ENCODE measurements at regions not wholly inside any gene's neighbourhood (a gene's known extent, or its start where the extent isn't known, plus 50 kb on each side); places are given as distances from the start of the nearest gene placed in this dataset.

DNA sequence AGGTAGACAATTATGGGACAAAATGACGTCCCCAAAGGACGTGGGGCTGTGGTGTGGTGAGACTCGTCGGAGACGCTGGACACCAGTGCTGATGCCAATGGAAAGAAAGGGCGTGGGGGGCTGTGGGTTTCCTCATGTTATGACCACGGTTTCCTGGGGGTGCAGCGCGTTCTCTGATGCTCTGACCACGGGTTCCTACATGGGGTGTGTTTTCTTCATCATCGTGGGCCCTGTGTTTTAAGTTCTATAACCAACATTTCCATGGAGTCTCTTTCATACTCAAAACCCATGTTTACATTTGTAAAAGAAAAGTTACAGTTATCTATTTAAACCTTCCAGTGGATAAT, 141.6 kb downstream of the RTP5 start:
- H3K4me1 ChIP-seq = no peaks in the 10 kb centered on the region
- no peak overlapping the region for H3K4me3 ChIP-seq
- intact Hi-C loops (cut with DNase I; ENCODE audit: low total_unique reads) = no loop called here
- H3K9me3 ChIP-seq = no peaks in the 10 kb centered on the region
- no peaks in the 10 kb centered on the region for H3K27me3 ChIP-seq
- H3K27ac ChIP-seq = no peak overlapping the region
- H3K36me3 ChIP-seq = no peaks in the 10 kb centered on the region
- peak in 1 of 2 donors; percentile 48 for DNase-seq (ENCODE audit: low spot score in 2 of 2)
- TF ChIP-seq, protein P1, sequence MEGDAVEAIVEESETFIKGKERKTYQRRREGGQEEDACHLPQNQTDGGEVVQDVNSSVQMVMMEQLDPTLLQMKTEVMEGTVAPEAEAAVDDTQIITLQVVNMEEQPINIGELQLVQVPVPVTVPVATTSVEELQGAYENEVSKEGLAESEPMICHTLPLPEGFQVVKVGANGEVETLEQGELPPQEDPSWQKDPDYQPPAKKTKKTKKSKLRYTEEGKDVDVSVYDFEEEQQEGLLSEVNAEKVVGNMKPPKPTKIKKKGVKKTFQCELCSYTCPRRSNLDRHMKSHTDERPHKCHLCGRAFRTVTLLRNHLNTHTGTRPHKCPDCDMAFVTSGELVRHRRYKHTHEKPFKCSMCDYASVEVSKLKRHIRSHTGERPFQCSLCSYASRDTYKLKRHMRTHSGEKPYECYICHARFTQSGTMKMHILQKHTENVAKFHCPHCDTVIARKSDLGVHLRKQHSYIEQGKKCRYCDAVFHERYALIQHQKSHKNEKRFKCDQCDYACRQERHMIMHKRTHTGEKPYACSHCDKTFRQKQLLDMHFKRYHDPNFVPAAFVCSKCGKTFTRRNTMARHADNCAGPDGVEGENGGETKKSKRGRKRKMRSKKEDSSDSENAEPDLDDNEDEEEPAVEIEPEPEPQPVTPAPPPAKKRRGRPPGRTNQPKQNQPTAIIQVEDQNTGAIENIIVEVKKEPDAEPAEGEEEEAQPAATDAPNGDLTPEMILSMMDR (IDR thresholded peaks at IDR 0.05) = no peak
- no peak for TF ChIP-seq POLR2AphosphoS5 (IDR thresholded peaks at IDR 0.05)
- TF ChIP-seq POLR2A (IDR thresholded peaks at IDR 0.05) = no peak

DNA sequence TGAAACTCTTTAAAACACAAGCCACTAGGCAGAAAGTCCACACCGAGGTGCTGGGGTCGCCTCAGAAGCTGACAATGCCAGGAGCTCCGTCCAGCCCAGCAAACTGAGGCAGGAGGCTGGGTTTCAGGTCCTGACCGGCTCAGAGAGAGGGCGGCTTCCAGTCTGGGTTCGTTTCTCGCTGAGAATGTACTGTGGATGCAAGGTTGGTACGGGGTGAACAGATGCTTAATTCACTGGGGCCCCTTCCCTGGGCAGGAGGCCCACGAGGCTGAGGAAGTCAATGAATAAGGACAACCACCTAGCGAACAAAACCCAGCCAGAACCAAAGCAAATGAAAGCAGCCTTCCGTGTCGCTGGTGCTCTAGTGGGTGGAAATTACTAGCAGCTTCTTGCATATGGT, 142.0 kb downstream of the RTP5 start:
- Histone ChIP-seq H3K4me1 (no peaks in the 10 kb centered on the region), H3K4me3 (no peak overlapping the region), H3K27me3 (no peaks in the 10 kb centered on the region), H3K9me3 (no peaks in the 10 kb centered on the region), H3K36me3 (no peaks in the 10 kb centered on the region), H3K27ac (no peak overlapping the region)
- intact Hi-C loops (cut with DNase I; ENCODE audit: low total_unique reads) = no loop called here
- peak in 1 of 2 donors; percentile 47 for DNase-seq (ENCODE audit: low spot score in 2 of 2)
- TF ChIP-seq, protein P1 (IDR thresholded peaks at IDR 0.05) = no peak

DNA sequence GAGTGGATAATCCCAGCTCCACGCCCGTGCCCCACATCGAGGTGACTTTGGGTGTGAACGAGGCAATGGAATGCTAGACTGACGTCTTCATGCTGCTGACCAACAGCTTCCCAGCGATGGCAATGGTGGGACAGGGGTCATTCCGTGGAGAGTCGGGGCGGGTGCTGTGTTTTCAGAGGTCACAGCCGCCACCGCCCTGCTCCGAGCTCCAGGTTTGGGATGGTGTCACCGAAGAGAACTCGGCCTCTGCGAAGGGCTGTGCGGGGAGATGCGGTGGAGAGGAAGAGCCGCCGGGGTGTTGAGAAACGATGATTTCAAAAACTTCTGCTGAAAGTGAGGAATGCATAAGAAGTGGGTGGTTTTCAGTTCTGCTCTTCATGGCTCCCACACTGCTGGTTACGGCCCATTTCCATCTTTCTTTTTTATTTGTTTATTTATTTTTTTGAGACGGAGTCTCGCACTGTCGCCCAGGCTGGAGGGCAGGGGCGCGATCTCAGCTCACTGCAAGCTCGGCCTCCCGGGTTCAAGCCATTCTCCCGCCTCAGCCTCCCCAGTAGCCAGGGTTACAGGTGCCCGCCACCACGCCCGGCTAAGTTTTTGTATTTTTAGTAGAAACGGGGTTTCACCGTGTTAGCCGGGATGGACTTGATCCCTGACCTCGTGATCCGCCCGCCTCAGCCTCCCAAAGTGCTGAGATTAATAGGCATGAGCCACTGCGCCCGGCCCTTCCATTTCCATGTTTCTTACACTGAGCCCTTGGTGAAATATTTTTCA, 142.6 kb downstream of the RTP5 start:
- no peaks in the 10 kb centered on the region for H3K27me3 ChIP-seq

DNA sequence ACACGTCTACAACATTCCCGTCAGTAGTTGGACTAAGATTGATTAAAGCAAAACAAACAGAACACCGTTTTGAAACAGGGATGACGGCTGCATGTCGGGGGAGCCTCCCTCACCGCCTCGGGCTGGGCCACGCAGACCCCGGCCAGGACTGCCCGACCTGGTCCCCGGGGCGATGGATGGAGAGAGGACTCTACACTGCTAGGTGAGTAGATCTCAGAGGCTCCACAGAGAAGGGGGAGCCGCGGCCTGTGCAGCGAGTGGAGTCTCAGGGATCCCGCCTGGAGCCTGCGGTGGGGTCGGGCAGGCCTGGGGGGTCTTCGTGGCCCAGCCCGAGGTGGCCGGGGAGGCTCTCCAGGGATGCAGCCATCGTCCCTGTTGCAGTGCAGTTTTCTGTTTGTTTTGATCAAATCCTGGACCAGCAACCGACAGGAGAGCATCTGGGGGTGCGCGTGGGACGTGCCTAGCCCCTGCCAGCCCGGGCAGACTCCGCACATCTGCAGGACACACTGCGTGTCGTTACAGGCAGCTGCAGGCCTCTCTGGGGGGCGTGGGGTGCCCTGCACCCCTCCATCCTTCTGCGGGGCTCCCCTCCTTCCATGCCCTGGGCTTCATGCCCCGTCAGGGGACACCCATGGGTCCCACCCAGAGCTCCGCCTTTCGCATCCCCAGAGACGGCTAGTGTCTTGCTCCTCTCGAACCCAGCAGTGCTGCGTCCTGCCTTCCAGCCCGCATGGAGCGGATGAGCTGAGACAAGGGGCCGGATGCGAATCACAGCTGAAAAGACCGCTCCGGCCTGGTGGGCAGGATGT, 143.6 kb downstream of the RTP5 start:
- intact Hi-C loops (cut with DNase I; ENCODE audit: low total_unique reads) = no loop called here
- DNase-seq (ENCODE audit: low spot score in 2 of 2) = peak in 1 of 2 donors; percentile 46

More for the DNA sequence above, 142.6 kb downstream of the RTP5 start:
- intact Hi-C loops (cut with DNase I; ENCODE audit: low total_unique reads) = no loop called here
- TF ChIP-seq POLR2AphosphoS5 (IDR thresholded peaks at IDR 0.05) (no peak), POLR2A (IDR thresholded peaks at IDR 0.05) (no peak)
- TF ChIP-seq, protein P1 (IDR thresholded peaks at IDR 0.05) = no peak
- Histone ChIP-seq H3K4me1 (no peaks in the 10 kb centered on the region), H3K4me3 (no peak overlapping the region), H3K27ac (no peak overlapping the region), H3K36me3 (no peaks in the 10 kb centered on the region), H3K9me3 (no peaks in the 10 kb centered on the region)
- DNase-seq (ENCODE audit: low spot score in 2 of 2) = peak in 1 of 2 donors; percentile 47

More for the DNA sequence above, 143.6 kb downstream of the RTP5 start:
- TF ChIP-seq POLR2A (IDR thresholded peaks at IDR 0.05) (no peak), POLR2AphosphoS5 (IDR thresholded peaks at IDR 0.05) (no peak)
- TF ChIP-seq, protein P1 (IDR thresholded peaks at IDR 0.05) = no peak
- Histone ChIP-seq H3K4me3 (no peak overlapping the region), H3K4me1 (no peaks in the 10 kb centered on the region), H3K36me3 (no peaks in the 10 kb centered on the region), H3K9me3 (no peaks in the 10 kb centered on the region), H3K27ac (no peak overlapping the region), H3K27me3 (no peaks in the 10 kb centered on the region)
